ENCODE measurements at regions not wholly inside any gene's neighbourhood (a gene's known extent, or its start where the extent isn't known, plus 50 kb on each side); places are given as distances from the start of the nearest gene placed in this dataset.

DNA sequence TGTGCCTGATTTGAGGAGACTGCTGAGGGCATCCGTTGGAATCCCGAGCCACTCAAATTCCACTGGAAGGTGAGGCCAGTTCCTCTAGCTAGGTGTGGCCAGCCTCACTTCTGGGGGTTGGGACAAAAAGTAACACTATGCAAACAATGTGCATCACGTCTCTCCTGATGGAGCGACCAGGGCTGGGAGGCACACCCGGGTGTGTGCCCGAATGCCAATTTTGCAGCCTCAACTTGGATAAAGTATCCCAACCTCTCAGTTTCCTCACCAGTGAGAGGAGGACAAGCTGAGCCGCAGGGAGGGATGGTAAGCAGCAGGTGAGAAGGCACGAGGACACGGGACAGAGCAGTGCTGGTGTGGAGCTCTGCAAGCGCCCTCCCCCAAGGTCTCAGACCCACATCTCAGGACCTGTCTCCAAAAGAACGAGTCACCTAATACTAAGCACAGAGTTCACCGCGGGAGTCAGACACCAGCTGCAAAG is 218.3 kb downstream of the HAUS1 start:
- H3K4me1 ChIP-seq: peaks cover 0 to 6% (median 0%) of the 10 kb centered on the region in 6 donors
- no peak overlapping the region for H3K27ac ChIP-seq
- TF ChIP-seq, protein P1, sequence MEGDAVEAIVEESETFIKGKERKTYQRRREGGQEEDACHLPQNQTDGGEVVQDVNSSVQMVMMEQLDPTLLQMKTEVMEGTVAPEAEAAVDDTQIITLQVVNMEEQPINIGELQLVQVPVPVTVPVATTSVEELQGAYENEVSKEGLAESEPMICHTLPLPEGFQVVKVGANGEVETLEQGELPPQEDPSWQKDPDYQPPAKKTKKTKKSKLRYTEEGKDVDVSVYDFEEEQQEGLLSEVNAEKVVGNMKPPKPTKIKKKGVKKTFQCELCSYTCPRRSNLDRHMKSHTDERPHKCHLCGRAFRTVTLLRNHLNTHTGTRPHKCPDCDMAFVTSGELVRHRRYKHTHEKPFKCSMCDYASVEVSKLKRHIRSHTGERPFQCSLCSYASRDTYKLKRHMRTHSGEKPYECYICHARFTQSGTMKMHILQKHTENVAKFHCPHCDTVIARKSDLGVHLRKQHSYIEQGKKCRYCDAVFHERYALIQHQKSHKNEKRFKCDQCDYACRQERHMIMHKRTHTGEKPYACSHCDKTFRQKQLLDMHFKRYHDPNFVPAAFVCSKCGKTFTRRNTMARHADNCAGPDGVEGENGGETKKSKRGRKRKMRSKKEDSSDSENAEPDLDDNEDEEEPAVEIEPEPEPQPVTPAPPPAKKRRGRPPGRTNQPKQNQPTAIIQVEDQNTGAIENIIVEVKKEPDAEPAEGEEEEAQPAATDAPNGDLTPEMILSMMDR (IDR thresholded peaks at IDR 0.05 in 8 of 11, conservative IDR thresholded peaks at IDR 0.05 in 3 of 11): no peak
- TF ChIP-seq POLR2AphosphoS5 (IDR thresholded peaks at IDR 0.05) (no peak), POLR2A (IDR thresholded peaks at IDR 0.05) (no peak)
- intact Hi-C loops (cut with DNase I; ENCODE audit: low total_unique reads): no loop called here
- no peaks in the 10 kb centered on the region for H3K27me3 ChIP-seq (replicated peaks in 1 of 7)
- no peaks in the 10 kb centered on the region for H3K36me3 ChIP-seq
- DNase-seq: no peak
- 80 to 93% (median 90%) methylated on average over 13 of the region's 13 CpGs for WGBS, 5 donors
- H3K4me3 ChIP-seq: no peak overlapping the region
- H3K9me3 ChIP-seq: no peaks in the 10 kb centered on the region

- H3K27ac ChIP-seq: no peak overlapping the region
- intact Hi-C loops (cut with DNase I; ENCODE audit: low total_unique reads): no loop called here
- H3K36me3 ChIP-seq: no peaks in the 10 kb centered on the region
- no peaks in the 10 kb centered on the region for H3K9me3 ChIP-seq
- H3K27me3 ChIP-seq (replicated peaks in 1 of 7): no peaks in the 10 kb centered on the region
- TF ChIP-seq, protein P1 (IDR thresholded peaks at IDR 0.05 in 8 of 11, conservative IDR thresholded peaks at IDR 0.05 in 3 of 11): no peak
- no peak for TF ChIP-seq POLR2AphosphoS5 (IDR thresholded peaks at IDR 0.05)
- no peak for TF ChIP-seq POLR2A (IDR thresholded peaks at IDR 0.05)
- no peak for DNase-seq
- peaks cover 0 to 6% (median 0%) of the 10 kb centered on the region in 6 donors for H3K4me1 ChIP-seq
- H3K4me3 ChIP-seq: no peak overlapping the region
- 83 to 92% (median 88%) methylated on average over 7 of the region's 7 CpGs for WGBS, 5 donors
Measured at GRCh38 chr18:46322941-46323340, 218.8 kb downstream of the HAUS1 start.

DNA sequence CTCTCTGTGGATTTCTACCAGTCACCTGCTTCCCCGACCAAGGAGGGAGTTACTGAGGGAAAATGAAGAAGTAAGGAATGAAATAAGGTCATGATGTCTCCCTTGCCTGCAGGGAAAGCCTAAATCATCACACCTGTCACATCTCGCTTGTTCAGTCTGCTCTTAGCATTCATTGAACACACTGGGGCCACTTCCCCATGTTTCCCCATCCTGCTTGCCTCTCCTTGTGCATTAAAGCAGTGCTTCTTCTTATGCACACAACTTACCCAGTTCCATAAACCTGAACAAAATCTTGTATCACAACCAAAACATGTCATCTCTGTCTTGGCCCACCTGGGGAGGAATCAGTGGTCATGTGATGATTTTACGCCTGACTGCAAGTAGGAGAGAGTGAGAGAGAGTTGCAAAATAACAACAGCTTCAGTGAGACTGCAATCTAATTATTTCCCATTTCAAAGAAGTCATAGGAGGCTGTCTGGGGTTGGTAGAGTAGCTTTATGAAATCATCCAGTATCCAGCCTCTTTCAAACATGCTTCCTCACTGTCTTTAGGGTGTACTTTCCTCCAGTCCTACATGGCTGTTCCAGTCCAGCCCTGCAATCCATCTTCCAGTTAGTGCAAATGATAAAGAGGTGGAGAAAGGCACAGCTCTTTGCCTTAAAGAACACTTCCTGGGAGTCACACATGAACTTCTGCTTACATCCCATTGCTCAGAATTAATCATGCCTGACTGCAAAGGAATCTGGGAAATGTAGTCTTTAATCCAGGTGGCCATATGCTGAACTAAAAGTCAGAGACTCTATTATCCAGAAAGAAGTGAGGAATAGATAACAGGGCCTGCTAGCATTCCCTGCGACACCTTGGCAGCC is 220.1 kb downstream of the HAUS1 start:
- 70 to 88% (median 82%) methylated on average over 4 of the region's 4 CpGs for WGBS, 5 donors
- H3K27ac ChIP-seq: no peak overlapping the region
- TF ChIP-seq, protein P1 (IDR thresholded peaks at IDR 0.05 in 8 of 11, conservative IDR thresholded peaks at IDR 0.05 in 3 of 11): no peak
- no peak for TF ChIP-seq POLR2AphosphoS5 (IDR thresholded peaks at IDR 0.05)
- TF ChIP-seq POLR2A (IDR thresholded peaks at IDR 0.05): no peak
- no peaks in the 10 kb centered on the region for H3K9me3 ChIP-seq
- no peaks in the 10 kb centered on the region for H3K27me3 ChIP-seq (replicated peaks in 1 of 7)
- no peak overlapping the region for H3K4me3 ChIP-seq
- intact Hi-C loops (cut with DNase I; ENCODE audit: low total_unique reads): no loop called here
- peaks cover 0 to 6% (median 0%) of the 10 kb centered on the region in 6 donors for H3K4me1 ChIP-seq
- DNase-seq: no peak
- H3K36me3 ChIP-seq: no peaks in the 10 kb centered on the region

- 90 to 93% (median 91%) methylated on average over 12 of the region's 12 CpGs for WGBS, 5 donors
- Histone ChIP-seq H3K27ac (no peak overlapping the region), H3K9me3 (no peaks in the 10 kb centered on the region), H3K27me3 (replicated peaks in 1 of 7) (no peaks in the 10 kb centered on the region), H3K4me1 (peaks cover 0 to 6% (median 0%) of the 10 kb centered on the region in 6 donors), H3K4me3 (no peak overlapping the region), H3K36me3 (no peaks in the 10 kb centered on the region)
- TF ChIP-seq, protein P1 (IDR thresholded peaks at IDR 0.05 in 8 of 11, conservative IDR thresholded peaks at IDR 0.05 in 3 of 11): no peak
- no peak for TF ChIP-seq POLR2AphosphoS5 (IDR thresholded peaks at IDR 0.05)
- TF ChIP-seq POLR2A (IDR thresholded peaks at IDR 0.05): no peak
- intact Hi-C loops (cut with DNase I; ENCODE audit: low total_unique reads): no loop called here
- DNase-seq: no peak
Measured at GRCh38 chr18:46325895-46326294, 221.7 kb downstream of the HAUS1 start.

Data from spleen (tissue), 11 donors.